GM21825 (cell line): ENCODE measurements at regions not wholly inside any gene's neighbourhood (a gene's known extent, or its start where the extent isn't known, plus 50 kb on each side); places are given as distances from the start of the nearest gene placed in this dataset.
"Not testable (repeated sequence)": the region's sequence is repeated elsewhere in the genome, so short reads cannot be mapped to it uniquely, and the experiment has no call there.

ENCODE experiments used
- ATAC-seq: cut with Tn5 transposase; IDR thresholded peaks from one replicate; pipeline ENCODE4 v1.9.1; 2021; ENCODE audit warnings: mild to moderate bottlenecking, moderate library complexity; ENCODE audit not compliant: unreplicated experiment

- no peak for ATAC-seq
These were observed 255.1 kb upstream of the KRR1 start for GRCh38 chr12:75766263-75767160.

- ATAC-seq = no peak
These were observed 254.0 kb upstream of the KRR1 start for GRCh38 chr12:75765170-75766059.

- ATAC-seq = no peak
These were observed 252.9 kb upstream of the KRR1 start for GRCh38 chr12:75764091-75764841.

- ATAC-seq = no peak
These were observed 249.3 kb upstream of the KRR1 start for GRCh38 chr12:75760573-75761294.

GRCh38 chr12:75759842-75760572 lies 248.6 kb upstream of the KRR1 start:
- ATAC-seq = no peak

- ATAC-seq = no peak
These were observed 247.8 kb upstream of the KRR1 start for GRCh38 chr12:75759196-75759595.

- no peak for ATAC-seq
These were observed 245.4 kb upstream of the KRR1 start for GRCh38 chr12:75756771-75757170.

- ATAC-seq = no peak
These were observed 244.7 kb upstream of the KRR1 start for GRCh38 chr12:75756111-75756510.

- no peak for ATAC-seq
These were observed 243.3 kb upstream of the KRR1 start for GRCh38 chr12:75754698-75755097.

- ATAC-seq = no peak
These were observed 242.7 kb upstream of the KRR1 start for GRCh38 chr12:75754141-75754540.

- ATAC-seq = no peak
These were observed 240.5 kb upstream of the KRR1 start for GRCh38 chr12:75751769-75752471.

- no peak for ATAC-seq
These were observed 239.4 kb upstream of the KRR1 start for GRCh38 chr12:75750716-75751306.

- not testable (repeated sequence) for ATAC-seq
These were observed 237.6 kb upstream of the KRR1 start for GRCh38 chr12:75748990-75749389.

GRCh38 chr12:75748136-75748535 lies 236.7 kb upstream of the KRR1 start:
- no peak for ATAC-seq

- no peak for ATAC-seq
These were observed 236.2 kb upstream of the KRR1 start for GRCh38 chr12:75747572-75748021.

GRCh38 chr12:75746621-75747020 lies 235.2 kb upstream of the KRR1 start:
- ATAC-seq = no peak

- no peak for ATAC-seq
These were observed 233.3 kb upstream of the KRR1 start for GRCh38 chr12:75744607-75745256.

GRCh38 chr12:75742961-75743360 lies 231.6 kb upstream of the KRR1 start:
- ATAC-seq = no peak
